Gastrocnemius medialis (tissue), 4 donors: ENCODE measurements at regions not wholly inside any gene's neighbourhood (a gene's known extent, or its start where the extent isn't known, plus 50 kb on each side); places are given as distances from the start of the nearest gene placed in this dataset.

ENCODE experiments used
- ATAC-seq, 2 donors: fragments of 150-250 bp; one replicate each; pipeline ENCODE4 v1.9.1; 2016
- DNase-seq, 2 donors: peaks; one replicate each; pipeline ENCODE4 v3.0.0-alpha.2; 2019
- H3K27ac ChIP-seq, 4 donors: fragments of 200-600 bp; sonication (generic); 1 replicate in 1 of 4; 2 replicates in 3 of 4; pipeline ENCODE4 v1.5.1; 2016 to 2018; ENCODE audit warnings: mild to moderate bottlenecking in 2 of 4, moderate library complexity in 1 of 4
- H3K27me3 ChIP-seq, 3 donors: fragments of 200-600 bp; sonication (generic) in 2 of 3; 1 replicate in 1 of 3; 2 replicates in 2 of 3; pipeline versions ENCODE4 v1.5.1 to v1.6.0; 2016 to 2019; ENCODE audit warnings: mild to moderate bottlenecking in 1 of 3, moderate library complexity in 1 of 3
- H3K36me3 ChIP-seq, 2 donors: fragments of 200-600 bp; sonication (generic) in 1 of 2; one replicate each; pipeline ENCODE4 v1.5.1; 2017 to 2018
- H3K4me1 ChIP-seq, 2 donors: fragments of 200-600 bp; sonication (generic) in 1 of 2; one replicate each; pipeline ENCODE4 v1.5.1; 2016 to 2017; ENCODE audit warnings: mild to moderate bottlenecking in 2 of 2
- H3K4me3 ChIP-seq, 4 donors: fragments of 200-600 bp; sonication (generic) in 3 of 4; 1 replicate in 1 of 4; 2 replicates in 3 of 4; pipeline ENCODE4 v1.5.1; 2016 to 2019; ENCODE audit warnings: mild to moderate bottlenecking in 2 of 4
- H3K9me3 ChIP-seq, 3 donors: fragments of 200-600 bp; sonication (generic) in 2 of 3; 1 replicate in 1 of 3; 2 replicates in 2 of 3; pipeline ENCODE4 v1.5.1; 2016 to 2019
- POLR2A ChIP-seq, 2 donors: fragments of 450-650 bp; IDR thresholded peaks; one replicate each; pipeline ENCODE4 v1.6.1; 2017; ENCODE audit warnings: antibody characterized with exemption in 2 of 2, mild to moderate bottlenecking in 2 of 2, moderate library complexity in 2 of 2
- in situ Hi-C, 4 donors: fragments of 200-750 bp; cut with MboI; loops; one replicate each; pipeline versions ENCODE4 v1.15.0 to v1.8.0; 2017; ENCODE audit warnings: low sequenced_read_pairs in 4 of 4
- intact Hi-C: fragments of 100-400 bp; cut with DNase I; formaldehyde crosslinking; loops from one replicate; pipeline ENCODE4 v1.15.1; 2023; ENCODE audit warnings: low total_unique reads
- TF ChIP-seq, protein P1 (sequence below), 5 experiments: fragments of 450-650 bp in 3 of 5; fragments of 200-600 bp in 2 of 5; sonication (generic) in 2 of 5; IDR thresholded peaks in 4 of 5; conservative IDR thresholded peaks in 1 of 5; 1 replicate in 4 of 5; 2 replicates in 1 of 5; pipeline ENCODE4 v1.5.1; 2016 to 2019; ENCODE audit warnings: antibody characterized with exemption in 5 of 5, mild to moderate bottlenecking in 3 of 5, moderate library complexity in 3 of 5

DNA sequence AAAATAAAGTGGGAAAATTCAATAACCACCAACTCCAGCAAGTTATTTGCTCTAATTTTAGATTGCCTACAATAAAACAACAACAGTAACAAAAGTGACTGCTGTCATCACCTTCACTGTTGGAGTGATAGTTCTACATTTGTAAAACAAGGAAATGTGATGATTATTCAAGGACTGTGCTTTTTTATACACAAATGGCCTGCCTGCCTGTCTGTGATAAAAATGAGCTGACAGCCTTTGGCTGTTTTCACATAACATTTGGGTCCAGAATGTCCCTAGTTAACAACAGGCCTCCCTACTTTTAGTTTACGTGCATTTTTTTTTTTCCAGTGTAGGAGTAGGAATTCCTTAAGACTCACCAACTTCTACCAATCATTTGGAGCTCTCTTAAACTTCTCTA, 768.8 kb downstream of the PDCD6IP start:
- H3K4me1 ChIP-seq: no peaks in the 10 kb centered on the region
- H3K27ac ChIP-seq: no peak overlapping the region
- ATAC-seq (no peak), DNase-seq (no peak)
- no peak overlapping the region for H3K4me3 ChIP-seq
- TF ChIP-seq, protein P1, sequence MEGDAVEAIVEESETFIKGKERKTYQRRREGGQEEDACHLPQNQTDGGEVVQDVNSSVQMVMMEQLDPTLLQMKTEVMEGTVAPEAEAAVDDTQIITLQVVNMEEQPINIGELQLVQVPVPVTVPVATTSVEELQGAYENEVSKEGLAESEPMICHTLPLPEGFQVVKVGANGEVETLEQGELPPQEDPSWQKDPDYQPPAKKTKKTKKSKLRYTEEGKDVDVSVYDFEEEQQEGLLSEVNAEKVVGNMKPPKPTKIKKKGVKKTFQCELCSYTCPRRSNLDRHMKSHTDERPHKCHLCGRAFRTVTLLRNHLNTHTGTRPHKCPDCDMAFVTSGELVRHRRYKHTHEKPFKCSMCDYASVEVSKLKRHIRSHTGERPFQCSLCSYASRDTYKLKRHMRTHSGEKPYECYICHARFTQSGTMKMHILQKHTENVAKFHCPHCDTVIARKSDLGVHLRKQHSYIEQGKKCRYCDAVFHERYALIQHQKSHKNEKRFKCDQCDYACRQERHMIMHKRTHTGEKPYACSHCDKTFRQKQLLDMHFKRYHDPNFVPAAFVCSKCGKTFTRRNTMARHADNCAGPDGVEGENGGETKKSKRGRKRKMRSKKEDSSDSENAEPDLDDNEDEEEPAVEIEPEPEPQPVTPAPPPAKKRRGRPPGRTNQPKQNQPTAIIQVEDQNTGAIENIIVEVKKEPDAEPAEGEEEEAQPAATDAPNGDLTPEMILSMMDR (IDR thresholded peaks at IDR 0.05 in 4 of 5, conservative IDR thresholded peaks at IDR 0.05 in 1 of 5): no peak
- no peak for TF ChIP-seq POLR2A (IDR thresholded peaks at IDR 0.05)
- H3K27me3 ChIP-seq: no peaks in the 10 kb centered on the region
- no peaks in the 10 kb centered on the region for H3K36me3 ChIP-seq
- peaks cover 0 to 3% (median 0%) of the 10 kb centered on the region in 3 donors for H3K9me3 ChIP-seq
- in situ Hi-C loops (no loop called here), intact Hi-C loops (no loop called here)

DNA sequence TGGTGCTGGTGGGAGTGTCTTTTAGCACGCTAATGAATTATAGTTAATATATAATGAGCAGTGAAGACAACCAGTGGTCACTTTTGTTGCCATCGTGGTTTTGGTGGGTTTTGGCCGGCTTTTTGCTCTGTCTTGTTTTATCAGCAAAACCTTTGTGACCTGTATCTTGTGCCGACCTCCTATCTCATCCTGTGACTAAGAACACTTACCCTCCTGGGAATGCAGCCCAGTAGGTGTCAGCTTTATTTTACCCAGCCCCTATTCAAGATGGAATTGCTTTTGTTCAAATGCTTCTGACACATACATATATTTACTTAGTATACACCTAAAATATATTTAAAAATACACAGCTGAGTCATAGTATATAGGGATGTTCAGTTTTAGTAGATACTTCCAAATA, 770.3 kb downstream of the PDCD6IP start:
- Histone ChIP-seq H3K4me1 (no peaks in the 10 kb centered on the region), H3K27me3 (no peaks in the 10 kb centered on the region), H3K9me3 (no peaks in the 10 kb centered on the region), H3K36me3 (no peaks in the 10 kb centered on the region), H3K27ac (no peak overlapping the region), H3K4me3 (no peak overlapping the region)
- in situ Hi-C loops: no loop called here
- no peak for DNase-seq
- intact Hi-C loops: no loop called here
- TF ChIP-seq POLR2A (IDR thresholded peaks at IDR 0.05): no peak
- TF ChIP-seq, protein P1 (IDR thresholded peaks at IDR 0.05 in 4 of 5, conservative IDR thresholded peaks at IDR 0.05 in 1 of 5): no peak
- ATAC-seq: no peak

DNA sequence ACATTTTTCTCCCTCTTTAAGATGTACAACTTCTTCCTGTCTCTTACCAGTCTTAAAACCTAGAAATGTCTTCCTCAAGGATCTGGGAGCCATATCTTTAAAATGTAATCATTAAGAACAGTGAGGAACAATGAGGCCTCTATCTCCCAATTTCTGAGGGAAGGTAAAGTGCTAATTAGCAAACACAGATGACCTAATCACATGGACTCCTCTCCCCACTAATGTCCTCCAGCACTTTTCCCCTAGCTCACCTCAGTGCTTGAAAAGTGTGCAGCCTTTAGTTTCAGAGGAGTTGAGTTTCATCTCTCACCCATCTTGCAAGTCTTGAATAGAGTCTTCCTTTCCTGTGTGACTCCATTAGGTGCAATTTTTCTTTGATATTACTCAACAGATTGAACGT, 771.0 kb downstream of the PDCD6IP start:
- Histone ChIP-seq H3K27me3 (no peaks in the 10 kb centered on the region), H3K9me3 (no peaks in the 10 kb centered on the region), H3K4me1 (no peaks in the 10 kb centered on the region), H3K27ac (no peak overlapping the region), H3K36me3 (no peaks in the 10 kb centered on the region), H3K4me3 (no peak overlapping the region)
- intact Hi-C loops: no loop called here
- no peak for DNase-seq
- no peak for ATAC-seq
- TF ChIP-seq POLR2A (IDR thresholded peaks at IDR 0.05): no peak
- TF ChIP-seq, protein P1 (IDR thresholded peaks at IDR 0.05 in 4 of 5, conservative IDR thresholded peaks at IDR 0.05 in 1 of 5): no peak
- in situ Hi-C loops: no loop called here

DNA sequence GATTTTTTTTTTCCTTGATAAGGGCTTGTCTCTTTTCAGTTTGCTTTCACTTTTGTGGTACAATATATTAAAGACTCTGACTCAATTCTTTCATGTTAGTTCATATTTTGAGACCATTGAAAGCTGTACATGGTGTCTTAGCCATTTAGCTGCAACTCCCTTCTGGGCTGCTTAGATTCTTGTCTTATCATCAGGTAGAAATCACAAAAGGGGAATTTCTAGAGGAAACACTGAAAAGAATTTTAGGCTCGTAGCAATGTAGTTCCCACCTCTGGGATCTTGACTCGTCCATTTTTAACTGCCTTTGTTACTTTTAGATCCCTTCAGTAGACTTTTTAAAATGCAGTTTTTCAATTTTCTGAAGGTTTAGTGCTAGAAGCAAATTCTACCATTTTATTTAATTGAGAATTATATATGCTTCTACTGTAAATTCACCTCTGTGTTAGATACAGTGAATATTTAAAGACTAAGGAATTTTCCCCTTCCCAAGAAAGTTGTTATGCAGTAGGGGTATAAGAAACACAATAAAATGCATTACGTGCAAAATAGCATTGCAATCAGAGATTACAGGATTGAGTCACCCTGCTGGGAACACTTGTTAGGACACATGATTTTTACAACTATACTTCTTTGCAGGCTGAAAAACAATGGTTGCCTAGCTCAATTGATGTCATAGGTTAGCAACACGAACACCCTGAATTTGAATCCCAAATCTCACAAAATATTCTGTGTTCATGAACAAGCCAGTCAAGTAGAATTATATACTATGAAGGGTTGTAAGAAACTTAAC, 772.7 kb downstream of the PDCD6IP start:
- intact Hi-C loops (no loop called here), in situ Hi-C loops (no loop called here)
- DNase-seq: no peak
- Histone ChIP-seq H3K27ac (no peak overlapping the region), H3K36me3 (no peaks in the 10 kb centered on the region), H3K4me3 (no peak overlapping the region), H3K9me3 (no peaks in the 10 kb centered on the region), H3K27me3 (no peaks in the 10 kb centered on the region), H3K4me1 (no peaks in the 10 kb centered on the region)
- ATAC-seq: no peak
- TF ChIP-seq, protein P1 (IDR thresholded peaks at IDR 0.05 in 4 of 5, conservative IDR thresholded peaks at IDR 0.05 in 1 of 5): no peak
- TF ChIP-seq POLR2A (IDR thresholded peaks at IDR 0.05): no peak

DNA sequence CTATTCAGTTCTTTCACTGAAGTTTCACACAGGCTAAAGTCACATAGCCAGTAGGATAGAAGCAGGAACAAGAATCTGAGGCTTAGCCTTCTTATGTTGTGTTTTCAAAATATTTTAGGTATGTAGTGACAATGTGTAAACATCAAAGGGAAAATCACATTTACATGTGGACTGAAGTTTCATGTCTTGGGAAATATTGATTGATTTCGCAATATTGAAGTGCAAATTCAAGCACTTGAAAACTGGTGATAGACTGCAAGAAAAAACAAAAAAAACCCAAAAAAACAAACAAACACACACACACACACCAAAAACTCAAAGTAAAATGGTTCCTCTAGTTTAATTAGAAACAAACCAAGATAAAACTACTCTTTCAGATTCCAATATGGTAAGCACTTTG, 773.3 kb downstream of the PDCD6IP start:
- no peak overlapping the region for H3K4me3 ChIP-seq
- H3K9me3 ChIP-seq: no peaks in the 10 kb centered on the region
- H3K4me1 ChIP-seq: no peaks in the 10 kb centered on the region
- intact Hi-C loops: no loop called here
- DNase-seq (no peak), ATAC-seq (no peak)
- H3K36me3 ChIP-seq: no peaks in the 10 kb centered on the region
- in situ Hi-C loops: no loop called here
- no peaks in the 10 kb centered on the region for H3K27me3 ChIP-seq
- TF ChIP-seq, protein P1 (IDR thresholded peaks at IDR 0.05 in 4 of 5, conservative IDR thresholded peaks at IDR 0.05 in 1 of 5): no peak
- TF ChIP-seq POLR2A (IDR thresholded peaks at IDR 0.05): no peak
- H3K27ac ChIP-seq: no peak overlapping the region
